NB4 (cell line): ENCODE measurements at regions not wholly inside any gene's neighbourhood (a gene's known extent, or its start where the extent isn't known, plus 50 kb on each side); places are given as distances from the start of the nearest gene placed in this dataset.

ENCODE experiments used
- CTCF ChIP-seq: IDR thresholded peaks from one replicate; pipeline ENCODE4 v1.5.1; 2012; ENCODE audit warnings: low read depth, low read length
- MAX ChIP-seq: IDR thresholded peaks from 2 replicates; pipeline ENCODE4 v1.6.1; 2011; ENCODE audit warnings: low read depth, low read length
- MYC ChIP-seq: IDR thresholded peaks from 2 replicates; pipeline ENCODE4 v1.6.1; 2011; ENCODE audit warnings: low read depth, low read length
- POLR2A ChIP-seq: IDR thresholded peaks from 2 replicates; pipeline ENCODE4 v1.6.1; 2011; ENCODE audit warnings: mild to moderate bottlenecking; ENCODE audit not compliant: insufficient read length; ENCODE audit errors: extremely low read depth

GRCh38 chr6:68059899-68060298 is 575.2 kb upstream of the ADGRB3 start:
- TF ChIP-seq CTCF, result no peak
- TF ChIP-seq POLR2A, result no peak
- no peak for TF ChIP-seq MAX
- no peak for TF ChIP-seq MYC
